DMS79 (cell line): ENCODE measurements at regions not wholly inside any gene's neighbourhood (a gene's known extent, or its start where the extent isn't known, plus 50 kb on each side); places are given as distances from the start of the nearest gene placed in this dataset.

Experiments used
- DNase-seq: peaks from one replicate; lab custom pipeline; 2025; lab: John Stamatoyannopoulos, UW

- no peak for DNase-seq
Observed at GRCh38 chr4:13250263-13250662, 233.9 kb downstream of the RAB28 start.

- no peak for DNase-seq
Observed at GRCh38 chr4:13248621-13249298, 235.4 kb downstream of the RAB28 start.

- no peak for DNase-seq
Observed at GRCh38 chr4:13246107-13246506, 238.0 kb downstream of the RAB28 start.

- no peak for DNase-seq
Observed at GRCh38 chr4:13244444-13244843, 239.7 kb downstream of the RAB28 start.

- no peak for DNase-seq
Observed at GRCh38 chr4:13243152-13243551, 241.0 kb downstream of the RAB28 start.

- DNase-seq: no peak
Observed at GRCh38 chr4:13240066-13240465, 244.1 kb downstream of the RAB28 start.

- DNase-seq: no peak
Observed at GRCh38 chr4:13238936-13239335, 245.2 kb downstream of the RAB28 start.

- no peak for DNase-seq
Observed at GRCh38 chr4:13236485-13236884, 247.7 kb downstream of the RAB28 start.

- no peak for DNase-seq
Observed at GRCh38 chr4:13233755-13234154, 250.4 kb downstream of the RAB28 start.

GRCh38 chr4:13219971-13220370 is 264.2 kb downstream of the RAB28 start:
- no peak for DNase-seq

GRCh38 chr4:13218326-13218958 is 265.7 kb downstream of the RAB28 start:
- DNase-seq: no peak

GRCh38 chr4:13215560-13215959 is 268.6 kb downstream of the RAB28 start:
- DNase-seq: no peak

GRCh38 chr4:13212936-13213335 is 271.2 kb downstream of the RAB28 start:
- DNase-seq: no peak

GRCh38 chr4:13209600-13209999 is 274.5 kb downstream of the RAB28 start:
- no peak for DNase-seq

- no peak for DNase-seq
Observed at GRCh38 chr4:13208558-13209193, 275.5 kb downstream of the RAB28 start.

GRCh38 chr4:13207226-13207625 is 276.9 kb downstream of the RAB28 start:
- no peak for DNase-seq

- no peak for DNase-seq
Observed at GRCh38 chr4:13203101-13203500, 281.0 kb downstream of the RAB28 start.

- DNase-seq: no peak
Observed at GRCh38 chr4:13202701-13203100, 281.4 kb downstream of the RAB28 start.

- DNase-seq: no peak
Observed at GRCh38 chr4:13201241-13201640, 282.9 kb downstream of the RAB28 start.

GRCh38 chr4:13196721-13197120 is 287.4 kb downstream of the RAB28 start:
- no peak for DNase-seq

- no peak for DNase-seq
Observed at GRCh38 chr4:13193662-13194061, 290.5 kb downstream of the RAB28 start.

GRCh38 chr4:13190093-13190721 is 293.9 kb downstream of the RAB28 start:
- no peak for DNase-seq

GRCh38 chr4:13184199-13184598 is 299.9 kb downstream of the RAB28 start:
- no peak for DNase-seq
